ENCODE measurements at regions not wholly inside any gene's neighbourhood (a gene's known extent, or its start where the extent isn't known, plus 50 kb on each side); places are given as distances from the start of the nearest gene placed in this dataset.

DNA sequence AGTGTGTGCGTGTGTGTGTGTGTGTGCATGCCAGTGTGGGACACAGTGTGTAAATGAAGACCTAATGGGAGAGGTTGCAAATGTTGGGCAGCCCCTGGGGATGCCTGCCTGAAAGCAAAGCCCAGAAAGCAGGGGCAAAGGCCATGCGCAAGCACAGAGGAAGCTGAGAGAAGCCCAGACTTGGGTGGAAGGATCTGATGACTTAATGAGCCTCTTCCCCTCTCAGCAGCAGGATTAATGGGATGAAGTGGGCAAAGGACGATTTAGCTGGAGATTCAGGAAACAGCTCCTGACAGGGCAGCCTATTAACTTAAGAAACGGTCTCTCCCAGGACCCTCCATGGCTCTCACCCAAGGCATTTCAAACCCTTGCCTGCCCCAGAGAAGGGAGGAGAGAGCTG lies 107.3 kb downstream of the EFNB1 start:
- no peak for DNase-seq

DNA sequence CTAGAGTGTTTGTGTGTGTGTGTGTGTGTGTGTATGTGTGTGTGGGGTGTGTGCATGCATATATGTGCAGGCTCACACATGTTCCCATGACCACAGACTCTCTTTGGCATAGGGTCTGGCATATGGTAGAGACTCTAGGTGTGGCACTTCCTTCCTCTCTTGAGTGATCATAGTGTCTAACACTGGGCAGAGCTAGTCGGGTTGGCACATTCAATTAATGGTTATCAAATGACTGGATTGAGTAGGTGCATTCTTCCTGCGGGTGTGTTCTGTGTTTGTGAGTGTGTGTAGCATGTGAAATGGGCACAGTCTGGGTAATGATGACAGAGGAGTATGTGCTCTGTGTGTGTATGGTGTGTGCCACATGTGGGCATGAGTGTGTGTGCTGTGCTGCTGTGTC lies 106.5 kb downstream of the EFNB1 start:
- Histone ChIP-seq H3K27ac (ENCODE audit: low read depth, low read length) (no peak overlapping the region), H3K4me1 (ENCODE audit: insufficient read depth, low read length) (no peaks in the 10 kb centered on the region), H3K36me3 (ENCODE audit: insufficient read depth, low read length) (no peaks in the 10 kb centered on the region), H3K27me3 (ENCODE audit: insufficient read depth, low read length) (no peaks in the 10 kb centered on the region), H3K9me3 (ENCODE audit: control insufficient read depth in 1 of 2, low read length in 2 of 2) (no peaks in the 10 kb centered on the region), H3K4me3 (ENCODE audit: low read length in 2 of 2) (no peak overlapping the region)
- POLR2A ChIA-PET (ENCODE audit: partially characterized antibody), result no interaction called here
- CTCF ChIA-PET (ENCODE audit: partially characterized antibody), result no interaction called here
- no peak overlapping the region for H3K4me3 Mint-ChIP-seq
- intact Hi-C loops (cut with micrococcal nuclease), result no loop called here
- no peak overlapping the region for H3K27ac Mint-ChIP-seq
- H3K27me3 Mint-ChIP-seq, result peaks cover 0 to 2% of the 10 kb centered on the region in 2 donors
- no peaks in the 10 kb centered on the region for H3K36me3 Mint-ChIP-seq
- DNase-seq, result no peak
- H3K4me1 Mint-ChIP-seq, result peaks cover 0 to 6% (median 4%) of the 10 kb centered on the region in 4 donors
- H3K9me3 Mint-ChIP-seq, result no peaks in the 10 kb centered on the region

More for the DNA sequence above, 107.3 kb downstream of the EFNB1 start:
- peaks cover 0 to 2% of the 10 kb centered on the region in 2 donors for H3K27me3 Mint-ChIP-seq
- no peaks in the 10 kb centered on the region for H3K36me3 Mint-ChIP-seq
- CTCF ChIA-PET (ENCODE audit: partially characterized antibody), result no interaction called here
- POLR2A ChIA-PET (ENCODE audit: partially characterized antibody), result no interaction called here
- H3K9me3 Mint-ChIP-seq, result no peaks in the 10 kb centered on the region
- no peak overlapping the region for H3K4me3 Mint-ChIP-seq
- H3K4me1 ChIP-seq (ENCODE audit: insufficient read depth, low read length), result no peaks in the 10 kb centered on the region
- no peak overlapping the region for H3K27ac Mint-ChIP-seq
- peaks cover 0 to 6% (median 4%) of the 10 kb centered on the region in 4 donors for H3K4me1 Mint-ChIP-seq
- H3K4me3 ChIP-seq (ENCODE audit: low read length in 2 of 2), result no peak overlapping the region
- H3K36me3 ChIP-seq (ENCODE audit: insufficient read depth, low read length), result no peaks in the 10 kb centered on the region
- no peaks in the 10 kb centered on the region for H3K27me3 ChIP-seq (ENCODE audit: insufficient read depth, low read length)
- intact Hi-C loops (cut with micrococcal nuclease), result no loop called here
- no peaks in the 10 kb centered on the region for H3K9me3 ChIP-seq (ENCODE audit: control insufficient read depth in 1 of 2, low read length in 2 of 2)
- H3K27ac ChIP-seq (ENCODE audit: low read depth, low read length), result no peak overlapping the region

DNA sequence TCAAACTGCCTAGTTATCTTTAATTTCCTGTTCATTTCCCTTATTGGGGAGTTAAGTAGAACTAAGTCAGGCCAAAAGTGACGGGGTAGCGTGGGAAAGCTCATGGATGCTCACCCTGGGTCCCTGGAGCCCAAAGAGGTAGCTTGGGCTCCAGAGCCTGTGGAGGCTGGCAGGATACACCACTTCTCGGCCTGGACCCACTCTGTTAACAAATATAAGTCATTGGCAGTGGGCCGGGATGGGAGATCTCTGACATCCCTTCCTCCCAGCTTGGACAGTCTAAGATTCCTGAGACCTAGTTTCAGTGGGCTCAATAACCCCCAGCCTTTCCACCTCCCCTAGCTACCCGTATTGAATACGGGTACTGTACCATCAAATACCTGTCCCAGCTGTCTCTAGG lies 106.1 kb downstream of the EFNB1 start:
- Histone ChIP-seq H3K9me3 (ENCODE audit: control insufficient read depth in 1 of 2, low read length in 2 of 2) (no peaks in the 10 kb centered on the region), H3K4me1 (ENCODE audit: insufficient read depth, low read length) (no peaks in the 10 kb centered on the region), H3K4me3 (ENCODE audit: low read length in 2 of 2) (no peak overlapping the region), H3K36me3 (ENCODE audit: insufficient read depth, low read length) (no peaks in the 10 kb centered on the region), H3K27ac (ENCODE audit: low read depth, low read length) (no peak overlapping the region), H3K27me3 (ENCODE audit: insufficient read depth, low read length) (no peaks in the 10 kb centered on the region)
- DNase-seq, result no peak
- CTCF ChIA-PET (ENCODE audit: partially characterized antibody), result no interaction called here
- Mint-ChIP-seq H3K9me3 (no peaks in the 10 kb centered on the region), H3K4me1 (peaks cover 0 to 6% (median 4%) of the 10 kb centered on the region in 4 donors), H3K27ac (no peak overlapping the region), H3K27me3 (peaks cover 0 to 2% of the 10 kb centered on the region in 2 donors), H3K4me3 (no peak overlapping the region), H3K36me3 (no peaks in the 10 kb centered on the region)
- POLR2A ChIA-PET (ENCODE audit: partially characterized antibody), result no interaction called here
- intact Hi-C loops (cut with micrococcal nuclease), result no loop called here

DNA sequence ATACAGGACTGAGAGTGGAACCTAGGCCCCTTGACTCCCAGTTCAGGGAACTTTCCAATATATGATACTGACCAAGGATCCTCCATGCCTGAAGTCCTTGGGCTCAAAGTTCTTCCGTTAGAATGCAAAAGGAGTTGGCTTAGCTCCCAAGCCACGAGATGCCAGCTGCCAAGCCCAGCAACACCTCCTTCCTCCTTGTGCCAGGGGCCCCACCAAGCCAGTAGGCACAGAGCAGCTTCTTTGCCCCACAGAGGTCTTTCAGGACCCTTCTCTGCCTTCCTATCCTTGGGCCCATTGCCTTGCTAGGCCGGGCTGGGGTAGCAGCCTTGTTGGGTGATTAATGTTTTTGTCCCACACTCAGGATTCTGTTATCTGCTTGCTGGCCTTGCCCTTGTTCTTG lies 105.6 kb downstream of the EFNB1 start:
- Histone ChIP-seq H3K36me3 (ENCODE audit: insufficient read depth, low read length) (no peaks in the 10 kb centered on the region), H3K27ac (ENCODE audit: low read depth, low read length) (no peak overlapping the region), H3K9me3 (ENCODE audit: control insufficient read depth in 1 of 2, low read length in 2 of 2) (no peaks in the 10 kb centered on the region), H3K27me3 (ENCODE audit: insufficient read depth, low read length) (no peaks in the 10 kb centered on the region), H3K4me1 (ENCODE audit: insufficient read depth, low read length) (no peaks in the 10 kb centered on the region), H3K4me3 (ENCODE audit: low read length in 2 of 2) (no peak overlapping the region)
- POLR2A ChIA-PET (ENCODE audit: partially characterized antibody), result no interaction called here
- Mint-ChIP-seq H3K27me3 (peaks cover 0 to 2% of the 10 kb centered on the region in 2 donors), H3K9me3 (no peaks in the 10 kb centered on the region), H3K4me3 (no peak overlapping the region), H3K27ac (no peak overlapping the region), H3K4me1 (peaks cover 0 to 6% (median 4%) of the 10 kb centered on the region in 4 donors), H3K36me3 (no peaks in the 10 kb centered on the region)
- intact Hi-C loops (cut with micrococcal nuclease), result no loop called here
- CTCF ChIA-PET (ENCODE audit: partially characterized antibody), result no interaction called here
- no peak for DNase-seq

DNA sequence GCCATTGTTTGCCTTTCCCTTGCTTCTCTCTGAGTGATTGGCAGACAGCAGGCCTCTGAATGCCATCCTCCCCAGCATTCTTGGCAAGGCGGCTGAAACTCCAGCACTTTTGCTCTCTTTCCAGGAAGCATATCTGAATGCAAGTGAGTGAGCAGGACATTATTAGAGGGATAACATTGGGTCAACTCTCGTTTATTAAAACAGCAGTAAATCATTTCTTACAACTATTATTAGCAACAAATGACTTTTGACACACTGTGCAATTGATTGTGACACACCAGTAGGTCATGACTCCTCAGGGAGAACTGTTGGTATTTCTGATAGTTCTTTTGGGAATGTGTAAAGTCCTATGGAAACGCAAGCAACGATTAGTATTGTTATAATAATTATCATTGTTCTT lies 103.8 kb downstream of the EFNB1 start:
- Histone ChIP-seq H3K4me3 (ENCODE audit: low read length in 2 of 2) (no peak overlapping the region), H3K9me3 (ENCODE audit: control insufficient read depth in 1 of 2, low read length in 2 of 2) (no peaks in the 10 kb centered on the region), H3K27me3 (ENCODE audit: insufficient read depth, low read length) (no peaks in the 10 kb centered on the region), H3K4me1 (ENCODE audit: insufficient read depth, low read length) (no peaks in the 10 kb centered on the region), H3K27ac (ENCODE audit: low read depth, low read length) (no peak overlapping the region), H3K36me3 (ENCODE audit: insufficient read depth, low read length) (no peaks in the 10 kb centered on the region)
- Mint-ChIP-seq H3K9me3 (no peaks in the 10 kb centered on the region), H3K4me1 (peaks cover 0 to 6% (median 4%) of the 10 kb centered on the region in 4 donors), H3K27me3 (peaks cover 0 to 2% of the 10 kb centered on the region in 2 donors), H3K36me3 (no peaks in the 10 kb centered on the region), H3K4me3 (no peak overlapping the region), H3K27ac (no peak overlapping the region)
- intact Hi-C loops (cut with micrococcal nuclease), result no loop called here
- DNase-seq, result no peak
- ChIA-PET CTCF (ENCODE audit: partially characterized antibody) (no interaction called here), POLR2A (ENCODE audit: partially characterized antibody) (no interaction called here)

DNA sequence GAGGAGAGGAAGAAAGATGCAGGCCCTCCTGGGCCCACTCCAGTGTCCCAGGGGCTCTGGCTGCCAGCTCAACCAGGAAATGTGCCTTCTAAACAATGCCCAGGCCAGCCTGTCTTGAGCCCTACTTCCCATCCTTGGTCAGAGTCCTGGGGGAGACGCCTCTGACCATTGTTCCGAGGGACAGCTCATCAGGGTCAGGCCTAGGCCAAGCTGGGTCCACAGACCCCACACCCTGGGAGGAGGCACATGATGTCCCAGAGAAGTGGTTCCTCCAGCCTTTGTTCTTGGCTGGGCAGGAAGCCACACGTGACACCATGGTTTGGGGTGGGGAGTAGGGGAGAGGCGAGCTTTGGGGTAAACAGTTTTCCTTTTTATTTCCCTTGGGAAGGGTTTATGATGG lies 102.5 kb downstream of the EFNB1 start:
- Mint-ChIP-seq H3K27ac (no peak overlapping the region), H3K36me3 (no peaks in the 10 kb centered on the region), H3K4me1 (peaks cover 0 to 6% (median 4%) of the 10 kb centered on the region in 4 donors), H3K4me3 (no peak overlapping the region), H3K27me3 (peaks cover 0 to 2% of the 10 kb centered on the region in 2 donors), H3K9me3 (no peaks in the 10 kb centered on the region)
- intact Hi-C loops (cut with micrococcal nuclease), result no loop called here
- no peaks in the 10 kb centered on the region for H3K27me3 ChIP-seq (ENCODE audit: insufficient read depth, low read length)
- no peaks in the 10 kb centered on the region for H3K9me3 ChIP-seq (ENCODE audit: control insufficient read depth in 1 of 2, low read length in 2 of 2)
- H3K36me3 ChIP-seq (ENCODE audit: insufficient read depth, low read length), result no peaks in the 10 kb centered on the region
- no peak overlapping the region for H3K4me3 ChIP-seq (ENCODE audit: low read length in 2 of 2)
- H3K27ac ChIP-seq (ENCODE audit: low read depth, low read length), result no peak overlapping the region
- CTCF ChIA-PET (ENCODE audit: partially characterized antibody), result no interaction called here
- no peak for DNase-seq
- no peaks in the 10 kb centered on the region for H3K4me1 ChIP-seq (ENCODE audit: insufficient read depth, low read length)
- POLR2A ChIA-PET (ENCODE audit: partially characterized antibody), result no interaction called here

DNA sequence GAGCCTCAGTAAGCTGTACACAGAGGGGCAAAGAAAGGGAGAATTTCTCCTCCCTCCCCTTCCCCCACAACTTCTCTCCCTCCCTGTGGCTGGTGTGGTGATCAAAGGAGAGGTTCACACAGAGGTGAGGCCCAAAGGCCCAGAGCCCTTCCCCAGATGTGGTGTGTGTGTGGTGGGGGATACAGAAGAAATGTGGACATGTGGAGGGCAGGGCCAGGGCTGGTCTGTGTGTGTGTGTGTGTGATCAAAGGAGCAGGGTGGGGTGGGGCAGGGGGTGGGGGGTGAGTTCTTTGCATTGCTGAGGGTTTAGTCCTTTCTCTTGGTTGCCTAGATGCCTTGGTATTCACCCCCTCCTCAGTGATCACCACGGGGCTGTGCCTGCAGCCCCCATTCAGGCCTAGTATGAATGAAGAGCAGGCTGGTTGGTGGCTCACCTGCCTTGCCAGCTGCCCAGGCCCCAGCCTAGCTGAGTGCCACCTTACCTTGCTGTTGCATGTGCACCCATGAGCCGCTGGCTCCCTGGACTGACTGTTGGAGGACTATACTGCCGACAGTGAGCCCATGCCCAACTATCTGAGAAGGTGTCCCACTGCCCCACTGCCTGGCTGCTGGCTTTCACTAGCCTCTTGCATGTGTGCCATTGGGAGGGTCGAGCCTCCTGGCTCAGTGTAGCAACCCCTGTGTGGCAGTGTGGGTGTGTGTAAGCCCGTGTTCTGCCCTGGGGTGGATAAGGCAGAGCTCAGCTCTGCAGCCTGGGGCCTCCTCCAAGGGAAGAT lies 101.9 kb downstream of the EFNB1 start:
- Histone ChIP-seq H3K4me3 (ENCODE audit: low read length in 2 of 2) (no peak overlapping the region), H3K27me3 (ENCODE audit: insufficient read depth, low read length) (no peaks in the 10 kb centered on the region), H3K36me3 (ENCODE audit: insufficient read depth, low read length) (no peaks in the 10 kb centered on the region), H3K9me3 (ENCODE audit: control insufficient read depth in 1 of 2, low read length in 2 of 2) (no peaks in the 10 kb centered on the region), H3K4me1 (ENCODE audit: insufficient read depth, low read length) (no peaks in the 10 kb centered on the region), H3K27ac (ENCODE audit: low read depth, low read length) (no peak overlapping the region)
- no peak overlapping the region for H3K4me3 Mint-ChIP-seq
- H3K27me3 Mint-ChIP-seq, result peaks cover 0 to 2% of the 10 kb centered on the region in 2 donors
- no peaks in the 10 kb centered on the region for H3K36me3 Mint-ChIP-seq
- ChIA-PET POLR2A (ENCODE audit: partially characterized antibody) (no interaction called here), CTCF (ENCODE audit: partially characterized antibody) (no interaction called here)
- peaks cover 0 to 5% (median 4%) of the 10 kb centered on the region in 4 donors for H3K4me1 Mint-ChIP-seq
- no peak for DNase-seq
- H3K27ac Mint-ChIP-seq, result peak overlapping the region in 1 of 7 donors; percentile 21
- intact Hi-C loops (cut with micrococcal nuclease), result no loop called here
- H3K9me3 Mint-ChIP-seq, result no peaks in the 10 kb centered on the region

Data from CD4-positive, alpha-beta memory T cell (primary cell).